Renal cortex interstitium (tissue), 11 donors: ENCODE measurements at regions not wholly inside any gene's neighbourhood (a gene's known extent, or its start where the extent isn't known, plus 50 kb on each side); places are given as distances from the start of the nearest gene placed in this dataset.

Experiments used
- DNase-seq, 11 donors: peaks; one replicate each; pipeline ENCODE4 v3.0.0-alpha.2; 2013; ENCODE audit warnings: low read depth in 9 of 11, low spot score in 4 of 11; ENCODE audit errors: extremely low read depth in 1 of 11

- no peak for DNase-seq
Measured at GRCh38 chr6:45754432-45754831, 261.2 kb downstream of the CLIC5 start.

GRCh38 chr6:45746046-45746445 is 269.6 kb downstream of the CLIC5 start:
- DNase-seq: no peak

GRCh38 chr6:45743028-45743615 is 272.5 kb downstream of the CLIC5 start:
- DNase-seq: no peak

- DNase-seq: no peak
Measured at GRCh38 chr6:45742591-45742990, 273.1 kb downstream of the CLIC5 start.

GRCh38 chr6:45741437-45742171 is 274.1 kb downstream of the CLIC5 start:
- DNase-seq: peak in 1 of 11 donors; percentile 10

- DNase-seq: no peak
Measured at GRCh38 chr6:45739058-45739457, 276.6 kb downstream of the CLIC5 start.

- no peak for DNase-seq
Measured at GRCh38 chr6:45738057-45738455, 277.6 kb downstream of the CLIC5 start.

GRCh38 chr6:45737331-45738056 is 278.2 kb downstream of the CLIC5 start:
- DNase-seq: no peak

GRCh38 chr6:45736134-45736533 is 279.5 kb downstream of the CLIC5 start:
- DNase-seq: no peak

- DNase-seq: no peak
Measured at GRCh38 chr6:45732731-45733130, 282.9 kb downstream of the CLIC5 start.

GRCh38 chr6:45730232-45730631 is 285.4 kb downstream of the CLIC5 start:
- DNase-seq: no peak

GRCh38 chr6:45728674-45729073 is 287.0 kb downstream of the CLIC5 start:
- DNase-seq: peak in 3 of 11 donors; percentile 20 to 37 (median 27)

- DNase-seq: no peak
Measured at GRCh38 chr6:45727819-45728449, 287.7 kb downstream of the CLIC5 start.

GRCh38 chr6:45727228-45727627 is 288.4 kb downstream of the CLIC5 start:
- no peak for DNase-seq

GRCh38 chr6:45726444-45726843 is 289.2 kb downstream of the CLIC5 start:
- no peak for DNase-seq

- peak in 10 of 11 donors; percentile 22 to 69 (median 56) for DNase-seq
Measured at GRCh38 chr6:45724511-45724910, 291.1 kb downstream of the CLIC5 start.

- no peak for DNase-seq
Measured at GRCh38 chr6:45724027-45724426, 291.6 kb downstream of the CLIC5 start.

GRCh38 chr6:45722876-45723275 is 292.8 kb downstream of the CLIC5 start:
- no peak for DNase-seq

- no peak for DNase-seq
Measured at GRCh38 chr6:45721665-45722064, 294.0 kb downstream of the CLIC5 start.

GRCh38 chr6:45718871-45719270 is 296.8 kb downstream of the CLIC5 start:
- no peak for DNase-seq
